Effector memory CD4-positive, alpha-beta T cell (primary cell): ENCODE measurements at regions not wholly inside any gene's neighbourhood (a gene's known extent, or its start where the extent isn't known, plus 50 kb on each side); places are given as distances from the start of the nearest gene placed in this dataset.
"Not testable (repeated sequence)": the region's sequence is repeated elsewhere in the genome, so short reads cannot be mapped to it uniquely, and the experiment has no call there.

Experiments used
- DNase-seq, 3 donors: peaks; one replicate each; pipeline ENCODE4 v3.0.0-alpha.2; 2020
- H3K27ac ChIP-seq: 2 replicates; pipeline ENCODE4 v1.7.0; 2013; ENCODE audit warnings: mild to moderate bottlenecking, low read length, moderate library complexity; ENCODE audit not compliant: insufficient read depth, poor library complexity, severe bottlenecking
- H3K27me3 ChIP-seq: replicated peaks from 2 replicates; pipeline ENCODE4 v1.7.0; 2013; ENCODE audit warnings: mild to moderate bottlenecking, low read length; ENCODE audit not compliant: insufficient read depth, control insufficient read depth, poor library complexity, severe bottlenecking
- H3K36me3 ChIP-seq: 2 replicates; pipeline ENCODE4 v1.7.0; 2013; ENCODE audit warnings: mild to moderate bottlenecking, low read length, moderate library complexity; ENCODE audit not compliant: control insufficient read depth, insufficient read depth
- H3K4me1 ChIP-seq: 2 replicates; pipeline ENCODE4 v1.7.0; 2013; ENCODE audit warnings: low read length, mild to moderate bottlenecking; ENCODE audit not compliant: control insufficient read depth, insufficient read depth, poor library complexity, severe bottlenecking
- H3K4me3 ChIP-seq: 2 replicates; pipeline ENCODE4 v1.7.0; 2013; ENCODE audit warnings: low read length, low read depth, mild to moderate bottlenecking; ENCODE audit not compliant: insufficient read depth, poor library complexity, severe bottlenecking
- H3K9me3 ChIP-seq: 2 replicates; pipeline ENCODE4 v1.7.0; 2013; ENCODE audit warnings: mild to moderate bottlenecking, low read length, moderate library complexity; ENCODE audit not compliant: control insufficient read depth

- H3K4me1 ChIP-seq = peaks cover 6% of the 10 kb centered on the region
- H3K4me3 ChIP-seq = no peak overlapping the region
- DNase-seq = no peak
- no peaks in the 10 kb centered on the region for H3K27me3 ChIP-seq
- H3K27ac ChIP-seq = no peak overlapping the region
- no peaks in the 10 kb centered on the region for H3K36me3 ChIP-seq
- H3K9me3 ChIP-seq = no peaks in the 10 kb centered on the region
Measured at GRCh38 chr17:6915620-6916019, 80.2 kb upstream of the ALOX12 start.

- DNase-seq = no peak
- H3K4me1 ChIP-seq = peaks cover under 1% of the 10 kb centered on the region
- no peaks in the 10 kb centered on the region for H3K36me3 ChIP-seq
- H3K4me3 ChIP-seq = no peak overlapping the region
- no peak overlapping the region for H3K27ac ChIP-seq
- no peaks in the 10 kb centered on the region for H3K9me3 ChIP-seq
- H3K27me3 ChIP-seq = no peaks in the 10 kb centered on the region
Measured at GRCh38 chr17:6919158-6919557, 76.7 kb upstream of the ALOX12 start.

- Histone ChIP-seq H3K27me3 (no peaks in the 10 kb centered on the region), H3K36me3 (no peaks in the 10 kb centered on the region), H3K27ac (no peak overlapping the region), H3K4me3 (no peak overlapping the region), H3K9me3 (no peaks in the 10 kb centered on the region), H3K4me1 (no peaks in the 10 kb centered on the region)
- no peak for DNase-seq
Measured at GRCh38 chr17:6923385-6923784, 72.5 kb upstream of the ALOX12 start.

- no peak for DNase-seq
- Histone ChIP-seq H3K4me1 (no peaks in the 10 kb centered on the region), H3K9me3 (no peaks in the 10 kb centered on the region), H3K36me3 (no peaks in the 10 kb centered on the region), H3K27me3 (no peaks in the 10 kb centered on the region), H3K27ac (no peak overlapping the region), H3K4me3 (no peak overlapping the region)
Measured at GRCh38 chr17:6924208-6924607, 71.6 kb upstream of the ALOX12 start.

GRCh38 chr17:6926667-6927066 lies 69.2 kb upstream of the ALOX12 start:
- no peaks in the 10 kb centered on the region for H3K36me3 ChIP-seq
- H3K27ac ChIP-seq = no peak overlapping the region
- DNase-seq = no peak
- no peaks in the 10 kb centered on the region for H3K4me1 ChIP-seq
- H3K4me3 ChIP-seq = no peak overlapping the region
- no peaks in the 10 kb centered on the region for H3K9me3 ChIP-seq
- H3K27me3 ChIP-seq = no peaks in the 10 kb centered on the region

- H3K4me3 ChIP-seq = no peak overlapping the region
- H3K4me1 ChIP-seq = no peaks in the 10 kb centered on the region
- DNase-seq = no peak
- no peaks in the 10 kb centered on the region for H3K36me3 ChIP-seq
- no peaks in the 10 kb centered on the region for H3K27me3 ChIP-seq
- no peak overlapping the region for H3K27ac ChIP-seq
- no peaks in the 10 kb centered on the region for H3K9me3 ChIP-seq
Measured at GRCh38 chr17:6927290-6928126, 68.3 kb upstream of the ALOX12 start.

GRCh38 chr17:6928193-6928592 lies 67.7 kb upstream of the ALOX12 start:
- Histone ChIP-seq H3K9me3 (no peaks in the 10 kb centered on the region), H3K4me1 (no peaks in the 10 kb centered on the region)

GRCh38 chr17:6930749-6931148 lies 65.1 kb upstream of the ALOX12 start:
- H3K27ac ChIP-seq = no peak overlapping the region
- H3K4me1 ChIP-seq = no peaks in the 10 kb centered on the region
- no peaks in the 10 kb centered on the region for H3K27me3 ChIP-seq
- DNase-seq = no peak
- H3K4me3 ChIP-seq = no peak overlapping the region
- H3K36me3 ChIP-seq = no peaks in the 10 kb centered on the region
- no peaks in the 10 kb centered on the region for H3K9me3 ChIP-seq

More at GRCh38 chr17:6928193-6928592, 67.7 kb upstream of the ALOX12 start:
- no peak for DNase-seq
- no peak overlapping the region for H3K27ac ChIP-seq
- no peak overlapping the region for H3K4me3 ChIP-seq
- no peaks in the 10 kb centered on the region for H3K36me3 ChIP-seq
- no peaks in the 10 kb centered on the region for H3K27me3 ChIP-seq

GRCh38 chr17:6934544-6934943 lies 61.3 kb upstream of the ALOX12 start:
- H3K27ac ChIP-seq, H3K4me3 ChIP-seq, H3K36me3 ChIP-seq, H3K9me3 ChIP-seq, H3K4me1 ChIP-seq, H3K27me3 ChIP-seq, DNase-seq: not testable (repeated sequence)

- Histone ChIP-seq H3K36me3 (no peaks in the 10 kb centered on the region), H3K4me3 (peak overlapping the region; percentile 15), H3K27me3 (no peaks in the 10 kb centered on the region), H3K27ac (peak overlapping the region; percentile 52), H3K4me1 (no peaks in the 10 kb centered on the region), H3K9me3 (no peaks in the 10 kb centered on the region)
- peak in 1 of 3 donors; percentile 7 for DNase-seq
Measured at GRCh38 chr17:6936370-6937028, 59.4 kb upstream of the ALOX12 start.
